Activated T-cell treated with anti-CD3 and anti-CD28 coated beads for 48 hours (primary cell): ENCODE measurements at regions not wholly inside any gene's neighbourhood (a gene's known extent, or its start where the extent isn't known, plus 50 kb on each side); places are given as distances from the start of the nearest gene placed in this dataset.
"Not testable (repeated sequence)": the region's sequence is repeated elsewhere in the genome, so short reads cannot be mapped to it uniquely, and the experiment has no call there.

Source experiments
- DNase-seq: peaks from one replicate; pipeline ENCODE4 v3.0.0-alpha.2; 2020; ENCODE audit warnings: low read depth

GRCh38 chr21:17139159-17139558, 373.7 kb upstream of the CXADR start:
- not testable (repeated sequence) for DNase-seq

GRCh38 chr21:17139696-17140095, 373.1 kb upstream of the CXADR start:
- no peak for DNase-seq

DNA sequence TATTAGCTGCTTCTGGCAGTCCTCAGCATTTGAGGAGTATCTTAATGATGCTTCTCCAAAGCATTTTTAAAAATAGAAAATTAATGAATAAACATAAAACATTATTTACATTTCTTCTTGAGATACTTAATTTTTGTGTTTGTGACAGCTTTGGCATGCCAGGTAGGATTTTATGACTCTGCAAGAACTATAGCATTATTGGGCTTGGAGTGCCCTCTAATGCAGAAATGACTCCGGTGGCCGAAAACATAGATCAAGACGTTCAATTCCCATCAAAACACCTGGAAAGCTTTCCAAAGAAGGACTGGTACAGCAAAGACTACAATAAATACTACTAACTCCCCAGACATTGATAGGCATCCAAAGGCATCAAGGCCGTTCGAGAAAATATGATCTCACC, 366.4 kb upstream of the CXADR start:
- no peak for DNase-seq

GRCh38 chr21:17159697-17160096, 353.1 kb upstream of the CXADR start:
- no peak for DNase-seq

DNA sequence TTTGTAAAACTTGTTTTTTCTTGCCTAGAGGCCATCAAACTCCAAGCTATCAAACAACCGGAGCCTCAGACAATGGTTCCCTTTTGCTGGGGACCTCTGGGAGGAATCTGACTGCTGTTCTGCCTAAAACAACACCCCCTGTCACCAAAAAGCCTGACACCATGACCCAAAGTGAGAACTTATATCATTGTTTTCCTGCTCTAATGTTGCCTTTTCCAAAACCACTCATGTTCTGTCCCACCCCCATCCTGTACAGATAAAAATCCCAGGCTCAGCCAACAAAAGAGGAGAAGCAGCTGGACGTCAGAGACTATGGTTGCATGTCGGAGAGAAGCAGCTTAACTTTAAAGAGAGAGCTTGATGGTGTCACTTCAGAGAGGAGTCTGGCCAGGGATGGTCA, 327.2 kb upstream of the CXADR start:
- no peak for DNase-seq

GRCh38 chr21:17189963-17190362, 322.9 kb upstream of the CXADR start:
- DNase-seq = no peak

DNA sequence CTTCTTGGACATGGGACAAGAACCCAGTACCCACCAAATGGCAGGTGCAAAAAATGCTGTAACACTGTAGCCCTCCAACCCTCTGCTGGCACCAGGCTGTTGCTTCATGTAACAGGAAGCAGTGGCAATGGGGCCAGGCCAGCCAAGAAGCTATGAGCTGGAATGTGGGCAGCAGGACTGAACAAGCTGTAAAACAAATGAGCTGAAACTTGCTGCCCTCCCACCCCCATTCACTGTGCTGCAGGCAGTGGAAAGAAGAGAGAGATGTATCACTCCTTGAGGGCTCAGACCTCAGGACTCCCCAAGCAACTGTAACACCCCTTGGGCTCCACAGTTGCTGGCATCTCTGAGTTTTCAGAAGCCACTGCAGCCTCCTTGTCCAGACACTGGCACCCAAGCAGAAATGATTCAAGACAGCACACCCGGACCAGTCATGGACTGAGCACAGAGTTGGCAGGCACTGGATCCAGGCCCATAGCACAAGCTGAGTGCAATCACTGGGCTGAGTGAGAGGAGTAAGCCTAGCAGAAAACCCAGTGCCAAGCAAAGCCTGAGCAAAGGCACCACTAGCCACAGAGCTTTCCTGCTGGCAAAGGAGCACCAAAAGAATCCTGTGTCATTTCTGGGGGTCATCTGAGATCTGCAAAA, 321.4 kb upstream of the CXADR start:
- DNase-seq = no peak

GRCh38 chr21:17195351-17195750, 317.5 kb upstream of the CXADR start:
- DNase-seq = no peak

GRCh38 chr21:17195976-17196375, 316.9 kb upstream of the CXADR start:
- DNase-seq = no peak

GRCh38 chr21:17196623-17197022, 316.2 kb upstream of the CXADR start:
- no peak for DNase-seq

DNA sequence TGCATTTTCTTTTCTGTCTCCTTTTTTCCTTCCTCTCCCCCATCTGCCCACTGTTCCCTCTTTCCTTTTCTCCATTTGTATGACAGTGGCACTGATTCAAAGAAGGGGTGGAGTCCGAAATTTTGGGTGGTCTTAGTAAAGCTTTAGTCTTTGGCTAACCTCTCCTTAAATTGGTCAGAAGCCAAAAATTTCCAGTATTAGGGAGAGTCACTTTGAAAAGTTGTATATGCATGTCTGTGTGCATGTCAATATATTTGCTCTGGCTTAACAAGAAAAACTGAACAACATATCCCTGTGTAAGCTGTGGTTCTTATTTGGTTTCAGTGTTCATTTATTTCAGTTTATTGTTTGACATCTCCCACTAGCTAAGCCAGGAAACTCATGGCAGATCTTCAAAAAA, 314.8 kb upstream of the CXADR start:
- no peak for DNase-seq

- no peak for DNase-seq
These were observed 312.6 kb upstream of the CXADR start for GRCh38 chr21:17200250-17200649.

DNA sequence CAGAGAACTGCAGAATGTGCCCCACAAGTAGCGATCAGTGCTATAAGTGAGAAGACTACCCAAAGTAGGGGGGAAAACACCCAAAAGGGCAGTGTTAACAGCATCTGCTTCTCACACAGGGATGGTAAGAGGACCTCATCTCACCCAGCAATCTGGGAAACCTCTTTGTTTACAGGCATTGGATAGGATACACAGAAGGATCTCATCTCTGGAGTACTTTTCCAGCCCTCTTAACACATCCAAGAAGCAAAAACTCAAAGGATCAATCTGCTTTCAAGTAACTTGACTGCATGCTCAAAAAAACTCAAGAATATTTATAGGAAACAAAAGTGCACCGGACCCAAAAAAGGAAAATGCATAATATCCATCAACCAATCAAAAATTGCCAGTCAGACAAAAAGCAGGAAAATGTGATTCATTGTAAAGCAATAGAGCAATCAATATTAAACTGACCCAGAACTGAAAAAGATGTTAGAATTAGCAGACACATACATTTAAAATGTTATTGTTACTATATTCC, 311.0 kb upstream of the CXADR start:
- no peak for DNase-seq

- no peak for DNase-seq
These were observed 298.0 kb upstream of the CXADR start for GRCh38 chr21:17214801-17215200.

- not testable (repeated sequence) for DNase-seq
These were observed 293.8 kb upstream of the CXADR start for GRCh38 chr21:17219050-17219449.

GRCh38 chr21:17231124-17231523, 281.7 kb upstream of the CXADR start:
- DNase-seq = no peak

DNA sequence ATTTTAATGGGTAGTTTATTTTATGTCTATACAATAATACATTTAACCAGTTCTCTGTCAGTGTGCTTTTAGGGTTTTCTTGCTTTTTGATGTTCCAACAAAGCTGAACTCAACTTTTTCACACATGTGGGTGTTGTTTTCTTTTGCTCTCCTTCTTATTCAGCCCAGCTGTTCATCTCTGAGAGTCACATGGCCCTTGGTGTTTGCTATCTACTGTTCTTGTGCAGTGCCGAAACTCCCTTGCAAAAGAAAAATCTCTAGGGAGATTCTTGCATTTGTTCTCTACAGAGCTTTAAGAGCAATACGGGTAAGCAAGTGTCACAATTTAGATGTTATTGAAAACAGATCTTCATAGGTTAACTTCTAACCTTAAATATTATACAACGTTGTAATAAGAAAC, 281.1 kb upstream of the CXADR start:
- DNase-seq = no peak

DNA sequence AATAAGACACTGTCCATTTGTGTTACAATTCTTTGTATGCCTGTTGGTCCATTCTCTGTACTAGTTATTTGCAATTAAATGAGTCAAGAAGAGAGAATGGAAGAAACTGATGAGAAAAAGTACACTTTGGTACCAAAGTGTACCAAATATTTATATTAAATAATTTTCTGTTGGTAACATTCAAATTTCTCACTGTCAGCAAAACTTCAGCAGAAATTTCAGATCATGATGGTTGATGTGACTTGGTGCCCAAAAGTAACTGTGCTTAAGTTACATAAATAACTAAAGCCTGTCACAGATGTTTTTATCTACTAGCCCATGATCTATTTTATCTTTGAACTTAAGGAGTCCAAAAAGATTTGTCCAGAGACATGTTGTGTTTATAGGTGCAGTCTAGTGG, 274.4 kb upstream of the CXADR start:
- DNase-seq = no peak

DNA sequence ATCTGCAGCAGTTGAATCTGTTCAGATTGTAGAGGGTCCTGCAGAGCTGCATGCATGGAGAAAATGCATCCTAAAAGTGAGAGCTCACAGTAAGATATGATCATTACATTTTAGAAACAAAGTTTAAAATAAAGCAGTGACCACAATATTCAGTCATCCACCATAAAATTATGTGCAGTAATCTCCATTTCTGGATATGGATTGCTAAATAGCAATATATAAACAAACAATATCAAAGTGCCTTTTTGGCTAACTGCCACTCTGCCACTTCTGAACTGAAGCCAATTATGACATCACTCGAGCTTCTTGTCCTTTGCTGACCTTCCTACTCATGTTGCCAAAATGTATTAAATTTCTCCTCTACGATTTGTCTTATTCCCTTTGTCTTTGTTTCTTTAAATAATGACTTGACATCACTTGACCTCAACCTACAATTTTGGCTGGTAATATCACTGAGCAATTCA, 262.0 kb upstream of the CXADR start:
- no peak for DNase-seq

DNA sequence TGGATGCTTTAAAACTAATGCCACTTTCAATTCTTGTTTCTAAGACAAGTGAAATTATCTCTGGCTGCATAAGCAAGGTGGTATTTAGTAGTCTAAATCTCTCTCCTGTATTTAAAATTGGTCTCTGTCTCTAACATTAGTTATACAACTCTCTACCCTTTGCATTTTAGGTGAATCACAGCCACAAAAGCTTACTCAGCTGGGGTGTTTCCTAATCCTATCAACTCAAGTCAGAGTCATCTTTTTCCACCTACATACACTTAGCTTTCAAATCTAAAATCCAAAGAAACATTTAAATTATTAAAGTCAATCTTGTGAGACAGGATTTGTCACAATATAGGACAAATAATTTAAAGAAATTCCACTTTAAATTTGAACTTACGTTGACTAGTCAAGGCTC, 255.1 kb upstream of the CXADR start:
- DNase-seq = no peak

GRCh38 chr21:17264182-17264581, 248.7 kb upstream of the CXADR start:
- DNase-seq = no peak

GRCh38 chr21:17269760-17270159, 243.1 kb upstream of the CXADR start:
- no peak for DNase-seq

DNA sequence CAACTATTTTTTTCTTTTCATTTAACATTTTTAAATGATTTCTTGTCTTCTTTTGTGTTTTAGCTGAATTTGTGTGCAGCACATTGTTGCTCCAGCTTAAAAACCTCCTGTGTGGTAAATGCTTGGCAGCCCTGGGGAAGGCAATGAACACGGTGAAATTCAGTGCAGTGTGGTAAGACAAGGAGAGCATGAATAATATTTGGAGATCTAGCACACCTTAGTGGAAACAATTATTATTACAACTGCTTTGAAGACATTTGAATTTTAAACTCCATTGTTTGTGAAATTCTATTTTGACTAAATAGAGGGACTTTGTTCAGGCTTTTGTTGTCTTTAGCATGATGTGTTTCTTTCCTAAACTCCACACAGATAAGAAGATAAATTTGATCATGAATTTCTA, 242.6 kb upstream of the CXADR start:
- no peak for DNase-seq

DNA sequence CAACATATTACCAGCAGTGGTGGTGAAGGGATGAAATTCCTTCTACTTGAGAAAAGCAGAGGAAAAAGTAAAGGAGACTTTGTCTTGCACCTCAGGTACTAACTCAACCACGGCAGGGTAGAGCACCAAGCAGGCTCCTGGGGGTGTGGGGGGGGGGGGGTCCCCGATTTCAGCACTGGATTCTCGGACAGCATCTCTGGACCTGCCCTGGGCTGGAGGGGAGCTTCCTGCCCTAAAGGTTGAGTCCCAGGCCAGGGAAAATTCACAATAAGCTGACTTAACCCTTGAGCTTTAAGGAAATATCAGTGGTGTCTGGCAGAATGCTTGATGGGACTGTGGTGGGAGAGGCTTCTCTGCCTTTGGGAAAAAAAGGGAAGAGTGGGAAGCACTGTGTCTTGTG, 233.2 kb upstream of the CXADR start:
- no peak for DNase-seq
